ENCODE measurements at regions not wholly inside any gene's neighbourhood (a gene's known extent, or its start where the extent isn't known, plus 50 kb on each side); places are given as distances from the start of the nearest gene placed in this dataset.

DNA sequence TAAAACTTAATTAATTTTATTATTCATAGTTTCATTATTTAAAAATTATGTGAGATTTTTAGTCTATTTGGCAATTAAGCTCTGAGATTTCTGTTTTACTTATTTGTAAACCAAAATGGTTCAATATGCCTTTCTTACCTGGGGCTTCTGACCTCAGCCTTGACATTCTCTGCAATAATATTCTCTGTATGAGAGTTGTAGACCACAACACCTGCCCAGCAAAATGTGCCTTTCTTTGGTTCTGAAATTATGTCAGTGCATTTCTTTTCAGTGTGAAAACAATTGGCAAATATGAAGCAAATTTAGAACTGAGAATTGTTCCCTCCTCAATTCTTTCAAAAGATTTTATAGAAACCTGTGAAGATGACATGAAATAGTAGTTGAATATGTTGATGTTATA is 426.4 kb upstream of the FZD8 start:
- Histone ChIP-seq H2AK5ac (ENCODE audit: low read depth, low read length) (no peak overlapping the region), H3K36me3 (replicated peaks in 1 of 2; ENCODE audit: control insufficient read depth in 2 of 2, insufficient read depth in 2 of 2, low read length in 2 of 2) (no peaks in the 10 kb centered on the region), H3K27ac (replicated peaks; ENCODE audit: low read length) (no peak overlapping the region), H3K79me1 (ENCODE audit: low read depth, low read length) (no peaks in the 10 kb centered on the region), H2BK12ac (ENCODE audit: low read length) (no peak overlapping the region), H2BK5ac (ENCODE audit: low read length) (no peak overlapping the region), H3K23ac (ENCODE audit: low read depth, low read length, poor library complexity) (no peak overlapping the region), H3K4ac (ENCODE audit: low read length) (no peak overlapping the region), H3K4me2 (ENCODE audit: insufficient read depth, low read length, poor library complexity, severe bottlenecking) (no peak overlapping the region), H3K9me3 (replicated peaks in 1 of 2; ENCODE audit: control insufficient read depth in 2 of 2, insufficient read depth in 1 of 2, low read depth in 1 of 2, low read length in 2 of 2) (peaks cover 0 to 13% of the 10 kb centered on the region in 2 donors), H2BK120ac (ENCODE audit: low read depth, low read length) (no peak overlapping the region), H4K8ac (ENCODE audit: low read depth, low read length) (no peak overlapping the region), H3K9ac (ENCODE audit: low read depth, low read length, poor library complexity) (no peak overlapping the region), H2AFZ (ENCODE audit: low read length) (no peak overlapping the region), H3K4me3 (ENCODE audit: low read length in 2 of 2) (no peak overlapping the region), H3K14ac (ENCODE audit: low read length) (no peak overlapping the region), H3K18ac (ENCODE audit: low read length) (no peak overlapping the region), H3K27me3 (ENCODE audit: control insufficient read depth in 3 of 3, insufficient read depth in 3 of 3, low read depth in 1 of 3, low read length in 3 of 3) (no peaks in the 10 kb centered on the region), H2BK15ac (ENCODE audit: low read length) (no peak overlapping the region), H4K91ac (ENCODE audit: low read depth, low read length, poor library complexity) (no peak overlapping the region), H3K4me1 (ENCODE audit: control insufficient read depth in 2 of 2, insufficient read depth in 1 of 2, low read depth in 1 of 2, low read length in 2 of 2) (no peaks in the 10 kb centered on the region)
- no peak for DNase-seq (ENCODE audit: low spot score)

DNA sequence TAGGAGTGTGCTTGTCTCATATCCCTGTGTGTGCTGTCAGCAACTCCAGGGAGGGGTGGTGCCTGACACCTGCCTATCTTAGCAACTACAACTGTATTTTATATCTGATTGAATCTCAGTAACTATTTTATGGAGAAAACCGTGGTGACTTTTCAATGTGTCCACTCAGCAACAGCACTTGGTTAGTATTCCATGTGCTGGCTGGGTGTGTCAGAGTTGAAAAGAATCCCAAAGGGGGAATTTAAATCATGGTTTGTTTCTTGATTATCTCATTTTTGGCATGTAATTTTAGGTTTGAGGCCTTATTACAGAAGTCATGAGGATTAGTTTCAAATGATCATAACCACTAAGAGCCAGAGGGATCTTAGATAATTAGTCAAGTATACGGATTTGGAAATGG is 425.7 kb upstream of the FZD8 start:
- H2BK12ac ChIP-seq (ENCODE audit: low read length): no peak overlapping the region
- no peaks in the 10 kb centered on the region for H3K36me3 ChIP-seq (replicated peaks in 1 of 2; ENCODE audit: control insufficient read depth in 2 of 2, insufficient read depth in 2 of 2, low read length in 2 of 2)
- peaks cover 0 to 13% of the 10 kb centered on the region in 2 donors for H3K9me3 ChIP-seq (replicated peaks in 1 of 2; ENCODE audit: control insufficient read depth in 2 of 2, insufficient read depth in 1 of 2, low read depth in 1 of 2, low read length in 2 of 2)
- H4K8ac ChIP-seq (ENCODE audit: low read depth, low read length): no peak overlapping the region
- no peaks in the 10 kb centered on the region for H3K4me1 ChIP-seq (ENCODE audit: control insufficient read depth in 2 of 2, insufficient read depth in 1 of 2, low read depth in 1 of 2, low read length in 2 of 2)
- H3K23ac ChIP-seq (ENCODE audit: low read depth, low read length, poor library complexity): no peak overlapping the region
- H4K91ac ChIP-seq (ENCODE audit: low read depth, low read length, poor library complexity): no peak overlapping the region
- H2BK15ac ChIP-seq (ENCODE audit: low read length): no peak overlapping the region
- no peak overlapping the region for H3K18ac ChIP-seq (ENCODE audit: low read length)
- no peak overlapping the region for H2BK5ac ChIP-seq (ENCODE audit: low read length)
- no peaks in the 10 kb centered on the region for H3K27me3 ChIP-seq (ENCODE audit: control insufficient read depth in 3 of 3, insufficient read depth in 3 of 3, low read depth in 1 of 3, low read length in 3 of 3)
- H3K79me1 ChIP-seq (ENCODE audit: low read depth, low read length): no peaks in the 10 kb centered on the region
- H2AFZ ChIP-seq (ENCODE audit: low read length): no peak overlapping the region
- H2AK5ac ChIP-seq (ENCODE audit: low read depth, low read length): no peak overlapping the region
- H3K9ac ChIP-seq (ENCODE audit: low read depth, low read length, poor library complexity): no peak overlapping the region
- no peak overlapping the region for H3K14ac ChIP-seq (ENCODE audit: low read length)
- no peak for DNase-seq (ENCODE audit: low spot score)
- no peak overlapping the region for H3K27ac ChIP-seq (replicated peaks; ENCODE audit: low read length)
- no peak overlapping the region for H3K4me3 ChIP-seq (ENCODE audit: low read length in 2 of 2)
- H2BK120ac ChIP-seq (ENCODE audit: low read depth, low read length): no peak overlapping the region
- no peak overlapping the region for H3K4ac ChIP-seq (ENCODE audit: low read length)
- WGBS, 2 donors (ENCODE audit: extremely low coverage in 2 of 2, insufficient read length in 2 of 2, insufficient replicate concordance in 1 of 2): no CpG with 5 or more reads among the region's 2 CpGs
- no peak overlapping the region for H3K4me2 ChIP-seq (ENCODE audit: insufficient read depth, low read length, poor library complexity, severe bottlenecking)

DNA sequence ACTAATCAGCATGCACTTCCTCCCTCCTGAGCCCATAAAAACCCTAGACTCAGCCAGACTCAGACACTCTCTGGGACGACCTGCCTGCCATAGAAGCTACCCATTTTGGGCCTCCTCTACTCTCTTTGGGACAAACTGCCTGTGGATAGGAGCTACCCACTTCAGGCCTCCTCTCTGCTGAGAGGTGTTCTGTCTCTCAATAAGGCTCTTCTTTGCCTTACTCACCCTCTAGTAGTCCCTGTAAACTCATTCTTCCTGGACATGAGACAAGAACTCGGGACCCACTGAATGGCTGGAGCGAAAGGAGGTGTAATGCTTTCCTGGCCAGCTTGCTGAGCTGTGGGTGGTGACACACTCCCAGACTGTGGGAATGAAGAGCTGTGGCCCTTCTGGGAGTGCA is 424.8 kb upstream of the FZD8 start:
- H3K27ac ChIP-seq (replicated peaks; ENCODE audit: low read length): no peak overlapping the region
- no peaks in the 10 kb centered on the region for H3K79me1 ChIP-seq (ENCODE audit: low read depth, low read length)
- H2BK5ac ChIP-seq (ENCODE audit: low read length): no peak overlapping the region
- H2AFZ ChIP-seq (ENCODE audit: low read length): no peak overlapping the region
- H3K4me1 ChIP-seq (ENCODE audit: control insufficient read depth in 2 of 2, insufficient read depth in 1 of 2, low read depth in 1 of 2, low read length in 2 of 2): no peaks in the 10 kb centered on the region
- no peak overlapping the region for H4K8ac ChIP-seq (ENCODE audit: low read depth, low read length)
- H2BK120ac ChIP-seq (ENCODE audit: low read depth, low read length): no peak overlapping the region
- no peak overlapping the region for H3K4me3 ChIP-seq (ENCODE audit: low read length in 2 of 2)
- peak overlapping the region; percentile 20 for H2AK5ac ChIP-seq (ENCODE audit: low read depth, low read length)
- no peak overlapping the region for H2BK15ac ChIP-seq (ENCODE audit: low read length)
- no peak overlapping the region for H3K14ac ChIP-seq (ENCODE audit: low read length)
- no peak overlapping the region for H3K18ac ChIP-seq (ENCODE audit: low read length)
- H3K4me2 ChIP-seq (ENCODE audit: insufficient read depth, low read length, poor library complexity, severe bottlenecking): no peak overlapping the region
- no peak overlapping the region for H4K91ac ChIP-seq (ENCODE audit: low read depth, low read length, poor library complexity)
- peaks cover 0 to 13% of the 10 kb centered on the region in 2 donors for H3K9me3 ChIP-seq (replicated peaks in 1 of 2; ENCODE audit: control insufficient read depth in 2 of 2, insufficient read depth in 1 of 2, low read depth in 1 of 2, low read length in 2 of 2)
- H3K36me3 ChIP-seq (replicated peaks in 1 of 2; ENCODE audit: control insufficient read depth in 2 of 2, insufficient read depth in 2 of 2, low read length in 2 of 2): no peaks in the 10 kb centered on the region
- H2BK12ac ChIP-seq (ENCODE audit: low read length): no peak overlapping the region
- DNase-seq (ENCODE audit: low spot score): no peak
- H3K27me3 ChIP-seq (ENCODE audit: control insufficient read depth in 3 of 3, insufficient read depth in 3 of 3, low read depth in 1 of 3, low read length in 3 of 3): no peaks in the 10 kb centered on the region
- H3K23ac ChIP-seq (ENCODE audit: low read depth, low read length, poor library complexity): no peak overlapping the region
- no CpG with 5 or more reads among the region's 3 CpGs for WGBS, 2 donors (ENCODE audit: extremely low coverage in 2 of 2, insufficient read length in 2 of 2, insufficient replicate concordance in 1 of 2)
- H3K9ac ChIP-seq (ENCODE audit: low read depth, low read length, poor library complexity): no peak overlapping the region
- H3K4ac ChIP-seq (ENCODE audit: low read length): no peak overlapping the region

DNA sequence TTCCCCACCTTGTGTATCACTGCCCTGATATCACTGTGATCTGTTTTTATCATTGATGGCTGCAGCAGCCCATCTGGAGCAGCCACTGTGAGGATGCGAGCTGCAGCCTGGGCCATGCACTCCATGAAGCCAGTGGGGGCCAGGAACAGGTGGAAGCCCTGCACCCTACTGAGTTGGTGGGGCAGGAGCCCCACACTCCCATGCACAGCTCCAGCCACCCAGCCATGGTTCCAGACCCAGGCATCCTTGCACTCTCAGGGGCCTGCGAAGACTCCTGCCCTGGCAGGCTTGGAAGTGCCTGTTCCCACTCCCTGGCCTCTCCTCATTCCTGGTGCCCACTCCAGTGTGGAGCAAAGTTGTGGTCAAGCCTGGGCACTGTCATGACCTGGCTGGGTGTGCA is 424.0 kb upstream of the FZD8 start:
- Histone ChIP-seq H3K4ac (ENCODE audit: low read length) (no peak overlapping the region), H3K4me2 (ENCODE audit: insufficient read depth, low read length, poor library complexity, severe bottlenecking) (no peak overlapping the region), H2AFZ (ENCODE audit: low read length) (no peak overlapping the region), H3K27ac (replicated peaks; ENCODE audit: low read length) (no peak overlapping the region), H3K79me1 (ENCODE audit: low read depth, low read length) (no peaks in the 10 kb centered on the region), H3K9me3 (replicated peaks in 1 of 2; ENCODE audit: control insufficient read depth in 2 of 2, insufficient read depth in 1 of 2, low read depth in 1 of 2, low read length in 2 of 2) (peaks cover 0 to 13% of the 10 kb centered on the region in 2 donors), H2BK15ac (ENCODE audit: low read length) (no peak overlapping the region), H2BK5ac (ENCODE audit: low read length) (no peak overlapping the region), H3K14ac (ENCODE audit: low read length) (no peak overlapping the region), H2BK120ac (ENCODE audit: low read depth, low read length) (no peak overlapping the region), H3K27me3 (ENCODE audit: control insufficient read depth in 3 of 3, insufficient read depth in 3 of 3, low read depth in 1 of 3, low read length in 3 of 3) (no peaks in the 10 kb centered on the region), H3K9ac (ENCODE audit: low read depth, low read length, poor library complexity) (no peak overlapping the region), H4K8ac (ENCODE audit: low read depth, low read length) (no peak overlapping the region), H4K91ac (ENCODE audit: low read depth, low read length, poor library complexity) (no peak overlapping the region), H2BK12ac (ENCODE audit: low read length) (no peak overlapping the region), H3K4me3 (ENCODE audit: low read length in 2 of 2) (no peak overlapping the region), H3K18ac (ENCODE audit: low read length) (peak overlapping the region; percentile 41), H3K23ac (ENCODE audit: low read depth, low read length, poor library complexity) (no peak overlapping the region), H3K4me1 (ENCODE audit: control insufficient read depth in 2 of 2, insufficient read depth in 1 of 2, low read depth in 1 of 2, low read length in 2 of 2) (no peaks in the 10 kb centered on the region), H3K36me3 (replicated peaks in 1 of 2; ENCODE audit: control insufficient read depth in 2 of 2, insufficient read depth in 2 of 2, low read length in 2 of 2) (no peaks in the 10 kb centered on the region), H2AK5ac (ENCODE audit: low read depth, low read length) (peak overlapping the region; percentile 13)
- no CpG with 5 or more reads among the region's 2 CpGs for WGBS, 2 donors (ENCODE audit: extremely low coverage in 2 of 2, insufficient read length in 2 of 2, insufficient replicate concordance in 1 of 2)
- DNase-seq (ENCODE audit: low spot score): no peak

Data from neuronal stem cell (in vitro differentiated cells).